ENCODE measurements at regions not wholly inside any gene's neighbourhood (a gene's known extent, or its start where the extent isn't known, plus 50 kb on each side); places are given as distances from the start of the nearest gene placed in this dataset.

DNA sequence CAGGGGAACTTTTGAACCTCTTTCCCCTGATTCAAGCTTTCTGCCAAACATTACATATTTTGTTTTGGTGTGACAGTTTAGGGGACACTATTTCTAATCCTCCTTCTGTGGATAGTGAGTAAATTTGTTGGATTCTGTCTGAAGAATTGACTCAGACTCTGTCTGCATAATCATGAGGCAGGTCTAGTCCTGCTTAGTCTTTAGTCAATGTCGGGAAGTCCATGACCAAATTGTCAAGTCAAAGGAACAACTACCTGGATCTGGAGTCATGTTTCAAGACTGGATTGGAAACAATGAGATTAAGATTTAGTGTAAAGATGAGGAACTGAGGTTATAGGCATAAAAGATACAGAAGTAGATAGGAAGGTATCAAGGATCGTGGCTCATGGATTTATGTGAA lies 100.9 kb downstream of the MAGEB17 start:
- Histone ChIP-seq H3K9me3 (ENCODE audit: insufficient read depth, low read depth, low read length) (no peaks in the 10 kb centered on the region), H3K4me1 (ENCODE audit: insufficient read depth, low read length, poor library complexity, severe bottlenecking) (no peaks in the 10 kb centered on the region), H3K36me3 (ENCODE audit: insufficient read depth, low read length) (no peaks in the 10 kb centered on the region), H3K9me2 (replicated peaks; ENCODE audit: low read depth, low read length) (no peaks in the 10 kb centered on the region), H3K4me2 (ENCODE audit: low read depth, low read length, poor library complexity, severe bottlenecking) (no peak overlapping the region), H2AFZ (ENCODE audit: low read length) (no peak overlapping the region), H3K9ac (ENCODE audit: low read depth, low read length, poor library complexity, severe bottlenecking) (no peak overlapping the region), H4K20me1 (ENCODE audit: insufficient read depth, low read length, poor library complexity, severe bottlenecking) (no peaks in the 10 kb centered on the region), H3K79me2 (ENCODE audit: insufficient read depth, low read length) (no peaks in the 10 kb centered on the region), H3K27me3 (ENCODE audit: insufficient read depth, low read length, poor library complexity, severe bottlenecking) (no peaks in the 10 kb centered on the region), H3F3A (ENCODE audit: low read depth) (no peaks in the 10 kb centered on the region), H3K4me3 (ENCODE audit: low read length, poor library complexity, severe bottlenecking) (no peak overlapping the region)
- TF ChIP-seq EZH2phosphoT487 (IDR thresholded peaks at IDR 0.05; ENCODE audit: borderline replicate concordance): no peak
- no peak for TF ChIP-seq CTCF (conservative IDR thresholded peaks at IDR 0.05; ENCODE audit: low read length)

GRCh38 chrX:16278927-16279326 lies 111.6 kb downstream of the MAGEB17 start:
- Histone ChIP-seq H2AFZ (ENCODE audit: low read length) (no peak overlapping the region), H3K27me3 (ENCODE audit: insufficient read depth, low read length, poor library complexity, severe bottlenecking) (no peaks in the 10 kb centered on the region), H4K20me1 (ENCODE audit: insufficient read depth, low read length, poor library complexity, severe bottlenecking) (no peaks in the 10 kb centered on the region), H3K36me3 (ENCODE audit: insufficient read depth, low read length) (no peaks in the 10 kb centered on the region), H3K9me2 (replicated peaks; ENCODE audit: low read depth, low read length) (no peaks in the 10 kb centered on the region), H3K79me2 (ENCODE audit: insufficient read depth, low read length) (no peaks in the 10 kb centered on the region), H3K4me1 (ENCODE audit: insufficient read depth, low read length, poor library complexity, severe bottlenecking) (no peaks in the 10 kb centered on the region), H3K4me2 (ENCODE audit: low read depth, low read length, poor library complexity, severe bottlenecking) (no peak overlapping the region), H3K9me3 (ENCODE audit: insufficient read depth, low read depth, low read length) (no peaks in the 10 kb centered on the region), H3K4me3 (ENCODE audit: low read length, poor library complexity, severe bottlenecking) (no peak overlapping the region), H3K9ac (ENCODE audit: low read depth, low read length, poor library complexity, severe bottlenecking) (no peak overlapping the region), H3F3A (ENCODE audit: low read depth) (no peaks in the 10 kb centered on the region)
- no peak for TF ChIP-seq EZH2phosphoT487 (IDR thresholded peaks at IDR 0.05; ENCODE audit: borderline replicate concordance)
- TF ChIP-seq CTCF (conservative IDR thresholded peaks at IDR 0.05; ENCODE audit: low read length): peak; percentile 39; the same call in 1 of the 2 replicates

GRCh38 chrX:16282209-16282608 lies 114.9 kb downstream of the MAGEB17 start:
- H2AFZ ChIP-seq (ENCODE audit: low read length): no peak overlapping the region
- no peaks in the 10 kb centered on the region for H3F3A ChIP-seq (ENCODE audit: low read depth)
- H4K20me1 ChIP-seq (ENCODE audit: insufficient read depth, low read length, poor library complexity, severe bottlenecking): no peaks in the 10 kb centered on the region
- no peaks in the 10 kb centered on the region for H3K79me2 ChIP-seq (ENCODE audit: insufficient read depth, low read length)
- H3K36me3 ChIP-seq (ENCODE audit: insufficient read depth, low read length): no peaks in the 10 kb centered on the region
- H3K4me1 ChIP-seq (ENCODE audit: insufficient read depth, low read length, poor library complexity, severe bottlenecking): no peaks in the 10 kb centered on the region
- no peaks in the 10 kb centered on the region for H3K27me3 ChIP-seq (ENCODE audit: insufficient read depth, low read length, poor library complexity, severe bottlenecking)
- TF ChIP-seq EZH2phosphoT487 (IDR thresholded peaks at IDR 0.05; ENCODE audit: borderline replicate concordance): no peak
- no peaks in the 10 kb centered on the region for H3K9me3 ChIP-seq (ENCODE audit: insufficient read depth, low read depth, low read length)
- no peak overlapping the region for H3K4me3 ChIP-seq (ENCODE audit: low read length, poor library complexity, severe bottlenecking)
- no peaks in the 10 kb centered on the region for H3K9me2 ChIP-seq (replicated peaks; ENCODE audit: low read depth, low read length)
- H3K4me2 ChIP-seq (ENCODE audit: low read depth, low read length, poor library complexity, severe bottlenecking): no peak overlapping the region
- H3K9ac ChIP-seq (ENCODE audit: low read depth, low read length, poor library complexity, severe bottlenecking): no peak overlapping the region

DNA sequence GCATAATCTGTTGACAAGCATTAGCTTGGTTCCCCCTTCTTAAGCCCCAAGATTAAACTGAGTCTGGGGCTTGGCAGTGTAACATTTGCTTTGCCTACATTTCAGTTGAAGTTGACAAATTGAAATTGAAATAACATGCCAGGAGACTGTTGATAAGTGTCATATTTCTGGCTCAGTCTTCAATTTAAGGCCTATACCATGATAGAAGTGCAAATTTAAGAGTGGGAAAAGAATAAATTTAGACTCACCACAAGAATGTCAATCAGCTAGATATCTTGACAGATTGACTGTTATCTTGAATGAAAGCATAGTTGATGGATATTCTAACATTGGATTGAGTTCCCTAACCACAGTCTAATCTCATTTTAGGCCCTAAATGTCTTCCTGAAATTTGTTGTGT lies 117.6 kb downstream of the MAGEB17 start:
- Histone ChIP-seq H3K9me3 (ENCODE audit: insufficient read depth, low read depth, low read length) (no peaks in the 10 kb centered on the region), H3K36me3 (ENCODE audit: insufficient read depth, low read length) (no peaks in the 10 kb centered on the region), H3K79me2 (ENCODE audit: insufficient read depth, low read length) (no peaks in the 10 kb centered on the region), H3K4me2 (ENCODE audit: low read depth, low read length, poor library complexity, severe bottlenecking) (no peak overlapping the region), H3K9me2 (replicated peaks; ENCODE audit: low read depth, low read length) (no peaks in the 10 kb centered on the region), H3K4me1 (ENCODE audit: insufficient read depth, low read length, poor library complexity, severe bottlenecking) (no peaks in the 10 kb centered on the region), H3K9ac (ENCODE audit: low read depth, low read length, poor library complexity, severe bottlenecking) (no peak overlapping the region), H3K4me3 (ENCODE audit: low read length, poor library complexity, severe bottlenecking) (no peak overlapping the region), H2AFZ (ENCODE audit: low read length) (no peak overlapping the region), H3F3A (ENCODE audit: low read depth) (no peaks in the 10 kb centered on the region), H3K27me3 (ENCODE audit: insufficient read depth, low read length, poor library complexity, severe bottlenecking) (no peaks in the 10 kb centered on the region), H4K20me1 (ENCODE audit: insufficient read depth, low read length, poor library complexity, severe bottlenecking) (no peaks in the 10 kb centered on the region)
- TF ChIP-seq CTCF (conservative IDR thresholded peaks at IDR 0.05; ENCODE audit: low read length) (no peak), EZH2phosphoT487 (IDR thresholded peaks at IDR 0.05; ENCODE audit: borderline replicate concordance) (no peak)

Data from Loucy (cell line).